Liver (tissue), 8 donors: ENCODE measurements at regions not wholly inside any gene's neighbourhood (a gene's known extent, or its start where the extent isn't known, plus 50 kb on each side); places are given as distances from the start of the nearest gene placed in this dataset.

Source experiments
- DNase-seq: peaks from one replicate; pipeline ENCODE4 v3.0.0-alpha.2; 2017; ENCODE audit warnings: low spot score
- H3K27ac ChIP-seq, 2 donors: one replicate each; pipeline ENCODE4 v1.7.0; 2013; ENCODE audit warnings: inconsistent platforms in 2 of 2, low read length in 2 of 2, control low read depth in 1 of 2, low read depth in 1 of 2, mild to moderate bottlenecking in 1 of 2
- H3K27me3 ChIP-seq, 4 donors: one replicate each; pipeline versions ENCODE4 v1.6.1 to v1.7.0; 2013; ENCODE audit warnings: low read length in 3 of 4, inconsistent platforms in 1 of 4, mild to moderate bottlenecking in 1 of 4, moderate library complexity in 1 of 4; ENCODE audit not compliant: control insufficient read depth in 4 of 4, insufficient read depth in 4 of 4
- H3K36me3 ChIP-seq, 4 donors: one replicate each; pipeline versions ENCODE4 v1.6.1 to v1.7.0; 2013; ENCODE audit warnings: low read length in 3 of 4, mild to moderate bottlenecking in 3 of 4, low read depth in 1 of 4, moderate library complexity in 1 of 4; ENCODE audit not compliant: control insufficient read depth in 4 of 4, insufficient read depth in 3 of 4
- H3K4me1 ChIP-seq, 4 donors: one replicate each; pipeline versions ENCODE4 v1.6.1 to v1.7.0; 2013; ENCODE audit warnings: low read length in 3 of 4, mild to moderate bottlenecking in 3 of 4, moderate library complexity in 1 of 4; ENCODE audit not compliant: control insufficient read depth in 4 of 4, insufficient read depth in 4 of 4
- H3K4me3 ChIP-seq, 3 donors: one replicate each; pipeline versions ENCODE4 v1.6.1 to v1.7.0; 2013; ENCODE audit warnings: low read length in 3 of 3, control low read depth in 1 of 3, low read depth in 1 of 3, mild to moderate bottlenecking in 1 of 3
- H3K9ac ChIP-seq, 2 donors: one replicate each; pipeline ENCODE4 v1.7.0; 2013; ENCODE audit warnings: low read length in 2 of 2, mild to moderate bottlenecking in 2 of 2, moderate library complexity in 2 of 2, control low read depth in 1 of 2, low read depth in 1 of 2
- H3K9me3 ChIP-seq, 4 donors: one replicate each; pipeline versions ENCODE4 v1.6.1 to v1.7.0; 2013; ENCODE audit warnings: low read length in 3 of 4; ENCODE audit not compliant: control insufficient read depth in 4 of 4
- ATF3 ChIP-seq: IDR thresholded peaks from 2 replicates; pipeline ENCODE4 v1.6.1; 2016; ENCODE audit warnings: antibody characterized with exemption
- EGR1 ChIP-seq, 2 donors: IDR thresholded peaks; 2 replicates each; pipeline ENCODE4 v1.6.1; 2016 to 2018; ENCODE audit warnings: antibody characterized with exemption in 2 of 2, low read depth in 2 of 2
- FOXA2 ChIP-seq: IDR thresholded peaks from 2 replicates; pipeline ENCODE4 v1.6.1; 2016; ENCODE audit warnings: antibody characterized with exemption
- GABPA ChIP-seq, 2 donors: IDR thresholded peaks in 1 of 2; conservative IDR thresholded peaks in 1 of 2; 2 replicates each; pipeline ENCODE4 v1.6.1; 2016; ENCODE audit warnings: antibody characterized with exemption in 2 of 2, mild to moderate bottlenecking in 1 of 2, moderate library complexity in 1 of 2
- HNF4A ChIP-seq, 2 donors: conservative IDR thresholded peaks; 2 replicates each; pipeline ENCODE4 v1.6.1; 2016; ENCODE audit warnings: antibody characterized with exemption in 2 of 2, mild to moderate bottlenecking in 2 of 2
- JUND ChIP-seq, 2 donors: IDR thresholded peaks; 2 replicates each; pipeline ENCODE4 v1.6.1; 2016; ENCODE audit warnings: antibody characterized with exemption in 2 of 2
- MAX ChIP-seq: IDR thresholded peaks from 2 replicates; pipeline ENCODE4 v1.6.1; 2016; ENCODE audit warnings: antibody characterized with exemption
- NR2F2 ChIP-seq: IDR thresholded peaks from 2 replicates; pipeline ENCODE4 v1.6.1; 2016; ENCODE audit warnings: antibody characterized with exemption
- REST ChIP-seq: IDR thresholded peaks from 2 replicates; pipeline ENCODE4 v1.6.1; 2016; ENCODE audit warnings: antibody characterized with exemption, mild to moderate bottlenecking
- RXRA ChIP-seq, 2 donors: IDR thresholded peaks; 2 replicates each; pipeline ENCODE4 v1.6.1; 2017 to 2018; ENCODE audit warnings: antibody characterized with exemption in 2 of 2, mild to moderate bottlenecking in 1 of 2
- SP1 ChIP-seq: IDR thresholded peaks from 2 replicates; pipeline ENCODE4 v1.6.1; 2018; ENCODE audit warnings: antibody characterized with exemption, mild to moderate bottlenecking
- TAF1 ChIP-seq: conservative IDR thresholded peaks from 2 replicates; pipeline ENCODE4 v1.6.1; 2016; ENCODE audit warnings: antibody characterized with exemption, mild to moderate bottlenecking
- YY1 ChIP-seq: IDR thresholded peaks from 2 replicates; pipeline ENCODE4 v1.6.1; 2016; ENCODE audit warnings: antibody characterized with exemption, mild to moderate bottlenecking
- WGBS: extraction: QIAGEN DNeasy Blood & Tissue Kit; methylation state at CpG from one replicate; pipeline ENCODE4 v1.1.7; 2013; 5-methylcytosine and 5-hydroxymethylcytosine counted together
- TF ChIP-seq, protein P1 (sequence below): IDR thresholded peaks from 2 replicates; pipeline ENCODE4 v1.6.1; 2016; ENCODE audit warnings: antibody characterized with exemption
- TF ChIP-seq, protein P2 (sequence below): fragments of 150-350 bp; IDR thresholded peaks from 2 replicates; pipeline ENCODE4 v1.5.1; 2017; ENCODE audit warnings: improper control_type of control experiment, low read depth, low read length; ENCODE audit not compliant: missing input control
- donor health status: healthy.
- donor health status: healthy.
- donor health status: healthy.
- donor health status: healthy.
- donor health status: healthy.

- Histone ChIP-seq H3K27ac (no peak overlapping the region), H3K9ac (no peak overlapping the region), H3K4me3 (no peak overlapping the region), H3K27me3 (no peaks in the 10 kb centered on the region), H3K9me3 (no peaks in the 10 kb centered on the region), H3K36me3 (no peaks in the 10 kb centered on the region), H3K4me1 (no peaks in the 10 kb centered on the region)
- WGBS: 71% methylated on average over 3 of the region's 3 CpGs
- DNase-seq: no peak
- no peak for TF ChIP-seq TAF1
- TF ChIP-seq, protein P1, sequence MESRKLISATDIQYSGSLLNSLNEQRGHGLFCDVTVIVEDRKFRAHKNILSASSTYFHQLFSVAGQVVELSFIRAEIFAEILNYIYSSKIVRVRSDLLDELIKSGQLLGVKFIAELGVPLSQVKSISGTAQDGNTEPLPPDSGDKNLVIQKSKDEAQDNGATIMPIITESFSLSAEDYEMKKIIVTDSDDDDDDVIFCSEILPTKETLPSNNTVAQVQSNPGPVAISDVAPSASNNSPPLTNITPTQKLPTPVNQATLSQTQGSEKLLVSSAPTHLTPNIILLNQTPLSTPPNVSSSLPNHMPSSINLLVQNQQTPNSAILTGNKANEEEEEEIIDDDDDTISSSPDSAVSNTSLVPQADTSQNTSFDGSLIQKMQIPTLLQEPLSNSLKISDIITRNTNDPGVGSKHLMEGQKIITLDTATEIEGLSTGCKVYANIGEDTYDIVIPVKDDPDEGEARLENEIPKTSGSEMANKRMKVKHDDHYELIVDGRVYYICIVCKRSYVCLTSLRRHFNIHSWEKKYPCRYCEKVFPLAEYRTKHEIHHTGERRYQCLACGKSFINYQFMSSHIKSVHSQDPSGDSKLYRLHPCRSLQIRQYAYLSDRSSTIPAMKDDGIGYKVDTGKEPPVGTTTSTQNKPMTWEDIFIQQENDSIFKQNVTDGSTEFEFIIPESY: no peak
- no peak for TF ChIP-seq EGR1 (IDR thresholded peaks at IDR 0.05; ENCODE audit: low read depth in 2 of 2)
- no peak for TF ChIP-seq FOXA2
- no peak for TF ChIP-seq YY1
- TF ChIP-seq, protein P2, sequence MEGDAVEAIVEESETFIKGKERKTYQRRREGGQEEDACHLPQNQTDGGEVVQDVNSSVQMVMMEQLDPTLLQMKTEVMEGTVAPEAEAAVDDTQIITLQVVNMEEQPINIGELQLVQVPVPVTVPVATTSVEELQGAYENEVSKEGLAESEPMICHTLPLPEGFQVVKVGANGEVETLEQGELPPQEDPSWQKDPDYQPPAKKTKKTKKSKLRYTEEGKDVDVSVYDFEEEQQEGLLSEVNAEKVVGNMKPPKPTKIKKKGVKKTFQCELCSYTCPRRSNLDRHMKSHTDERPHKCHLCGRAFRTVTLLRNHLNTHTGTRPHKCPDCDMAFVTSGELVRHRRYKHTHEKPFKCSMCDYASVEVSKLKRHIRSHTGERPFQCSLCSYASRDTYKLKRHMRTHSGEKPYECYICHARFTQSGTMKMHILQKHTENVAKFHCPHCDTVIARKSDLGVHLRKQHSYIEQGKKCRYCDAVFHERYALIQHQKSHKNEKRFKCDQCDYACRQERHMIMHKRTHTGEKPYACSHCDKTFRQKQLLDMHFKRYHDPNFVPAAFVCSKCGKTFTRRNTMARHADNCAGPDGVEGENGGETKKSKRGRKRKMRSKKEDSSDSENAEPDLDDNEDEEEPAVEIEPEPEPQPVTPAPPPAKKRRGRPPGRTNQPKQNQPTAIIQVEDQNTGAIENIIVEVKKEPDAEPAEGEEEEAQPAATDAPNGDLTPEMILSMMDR: no peak
- no peak for TF ChIP-seq REST
- no peak for TF ChIP-seq SP1
- TF ChIP-seq RXRA (IDR thresholded peaks at IDR 0.05): no peak
- no peak for TF ChIP-seq HNF4A (conservative IDR thresholded peaks at IDR 0.05)
- no peak for TF ChIP-seq MAX
- no peak for TF ChIP-seq JUND (IDR thresholded peaks at IDR 0.05)
- TF ChIP-seq NR2F2: no peak
- no peak for TF ChIP-seq ATF3
Observed at GRCh38 chr2:83595926-83596325, 863.2 kb downstream of the SUCLG1 start.

DNA sequence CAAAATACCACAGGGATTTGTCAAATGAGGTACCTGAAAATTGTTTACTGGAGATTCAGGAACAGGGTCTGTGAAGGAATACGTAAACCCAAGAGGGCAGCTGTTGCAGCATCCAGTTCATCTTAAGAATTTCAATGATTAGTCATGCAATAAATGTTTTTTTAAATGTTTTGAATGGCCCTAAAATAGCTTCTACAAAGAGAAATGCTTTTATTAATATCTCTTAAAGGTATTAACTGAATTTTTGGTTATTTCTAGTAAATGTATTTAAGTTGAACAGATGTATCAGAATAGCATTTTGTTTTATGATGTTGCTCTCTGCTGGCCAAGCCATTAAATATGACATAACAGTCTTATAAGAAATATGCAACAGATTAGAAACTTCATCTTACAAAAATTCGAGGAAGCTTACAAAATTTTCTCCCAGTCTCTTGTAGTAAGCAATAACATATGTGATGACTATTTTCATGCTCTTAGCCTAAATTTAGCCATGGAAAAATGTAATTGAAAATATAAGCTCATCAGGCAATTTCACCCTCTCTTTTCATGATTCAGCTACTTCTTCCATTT lies 863.9 kb downstream of the SUCLG1 start:
- no peak for DNase-seq
- Histone ChIP-seq H3K4me1 (no peaks in the 10 kb centered on the region), H3K36me3 (no peaks in the 10 kb centered on the region), H3K9ac (no peak overlapping the region), H3K27ac (no peak overlapping the region), H3K4me3 (no peak overlapping the region), H3K27me3 (no peaks in the 10 kb centered on the region), H3K9me3 (no peaks in the 10 kb centered on the region)
- 76% methylated on average over 2 of the region's 2 CpGs for WGBS
- TF ChIP-seq ATF3 (no peak), RXRA (IDR thresholded peaks at IDR 0.05) (no peak), SP1 (no peak), GABPA (IDR thresholded peaks at IDR 0.05 in 1 of 2, conservative IDR thresholded peaks at IDR 0.05 in 1 of 2) (no peak), REST (no peak)
